Frontal cortex (tissue), 3 donors: ENCODE measurements at regions not wholly inside any gene's neighbourhood (a gene's known extent, or its start where the extent isn't known, plus 50 kb on each side); places are given as distances from the start of the nearest gene placed in this dataset.
"Not testable (repeated sequence)": the region's sequence is repeated elsewhere in the genome, so short reads cannot be mapped to it uniquely, and the experiment has no call there.

Source experiments
- DNase-seq, 2 donors: peaks; one replicate each; pipeline ENCODE4 v3.0.0; 2012; ENCODE audit warnings: low spot score in 2 of 2
- FAIRE-seq: peaks from 2 replicates; lab custom pipeline; 2012; peaks lifted over from hg19 to GRCh38; lab: Jason Lieb, UNC
- donor health status: control.
- donor health status: control.
- donor health status: control.

GRCh38 chrX:150201841-150202240 lies 161.3 kb upstream of the MAMLD1 start:
- FAIRE-seq (no peak), DNase-seq (no peak)

DNA sequence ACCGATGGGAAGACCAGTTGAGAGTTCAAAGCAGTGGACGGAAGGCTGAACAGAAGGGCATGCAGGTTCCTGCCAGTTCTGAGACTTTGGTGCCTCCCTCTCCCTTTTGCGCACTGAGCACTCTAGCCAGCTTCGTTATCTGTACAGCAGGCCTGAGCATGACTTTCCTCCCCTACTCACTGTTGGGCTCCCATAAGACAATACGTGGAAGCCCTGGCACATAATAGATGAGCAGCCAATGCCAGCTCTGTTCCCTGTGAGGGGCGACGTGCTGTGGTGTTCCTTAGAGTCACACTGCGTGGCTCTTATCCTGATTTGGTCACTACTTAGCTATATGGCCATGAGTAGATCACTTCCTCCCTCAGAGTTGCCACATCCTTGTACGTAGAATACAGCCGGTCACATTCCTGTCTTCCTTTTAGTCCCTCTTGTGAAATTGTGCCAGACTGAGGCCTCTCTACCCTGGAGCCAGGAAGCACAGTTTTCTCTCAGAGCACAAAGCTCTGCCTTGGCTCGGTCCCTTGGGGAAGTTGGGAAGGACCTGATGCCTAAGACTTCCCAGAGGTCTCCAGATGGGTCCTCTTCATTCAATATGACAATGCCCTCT lies 160.4 kb upstream of the MAMLD1 start:
- DNase-seq: no peak
- no peak for FAIRE-seq

DNA sequence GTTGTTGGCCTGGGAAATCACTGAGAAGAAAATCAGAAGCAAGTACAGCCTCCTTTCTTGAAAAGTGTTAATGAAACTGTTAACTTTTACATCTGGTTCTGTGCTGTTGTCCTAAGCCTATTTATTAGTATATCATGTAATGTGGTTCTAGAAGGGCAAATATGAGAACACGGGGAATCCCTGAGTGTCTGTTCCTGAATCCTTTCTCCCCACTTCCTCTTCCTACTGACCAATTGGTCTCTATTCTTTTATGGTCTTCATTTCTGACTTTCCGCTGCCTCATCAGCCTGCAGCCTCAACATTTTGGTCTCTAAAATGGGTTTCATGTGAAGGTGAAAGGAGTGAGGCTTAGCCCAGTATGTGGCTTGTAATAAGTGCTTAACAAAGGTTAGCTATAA lies 159.9 kb upstream of the MAMLD1 start:
- FAIRE-seq (no peak), DNase-seq (no peak)

- FAIRE-seq (no peak), DNase-seq (no peak)
Measured at GRCh38 chrX:150205011-150205410, 158.1 kb upstream of the MAMLD1 start.

- FAIRE-seq (no peak), DNase-seq (no peak)
Measured at GRCh38 chrX:150207733-150208132, 155.4 kb upstream of the MAMLD1 start.

- DNase-seq (no peak), FAIRE-seq (no peak)
Measured at GRCh38 chrX:150211988-150212387, 151.1 kb upstream of the MAMLD1 start.

- FAIRE-seq (no peak), DNase-seq (no peak)
Measured at GRCh38 chrX:150212672-150213480, 150.2 kb upstream of the MAMLD1 start.

DNA sequence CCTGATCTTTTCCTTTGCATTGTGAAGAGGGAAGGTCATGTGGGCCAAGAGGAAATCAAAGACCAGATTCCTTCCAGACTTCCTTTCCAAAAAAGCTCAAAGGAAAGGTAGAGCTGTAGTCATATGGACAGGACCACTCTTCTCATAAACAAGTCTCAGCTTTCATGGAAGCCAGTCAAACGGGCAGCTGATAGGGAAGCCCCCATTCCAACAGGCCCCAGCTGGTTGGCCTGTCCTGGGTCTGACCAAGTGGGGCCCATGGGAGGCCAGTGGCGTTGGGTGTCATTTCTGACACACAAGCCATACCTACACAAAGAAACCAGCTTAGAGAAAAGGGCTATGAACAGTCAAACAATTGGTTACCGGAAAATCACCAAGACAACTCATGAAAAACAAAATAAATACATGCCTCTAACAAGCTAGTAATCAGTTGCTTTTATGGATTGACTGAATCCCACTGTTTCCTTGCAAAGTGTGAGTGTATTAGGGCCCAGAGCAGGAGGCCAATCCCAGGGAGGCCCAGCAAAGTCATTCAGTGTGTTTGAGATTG lies 149.6 kb upstream of the MAMLD1 start:
- FAIRE-seq (no peak), DNase-seq (no peak)

DNA sequence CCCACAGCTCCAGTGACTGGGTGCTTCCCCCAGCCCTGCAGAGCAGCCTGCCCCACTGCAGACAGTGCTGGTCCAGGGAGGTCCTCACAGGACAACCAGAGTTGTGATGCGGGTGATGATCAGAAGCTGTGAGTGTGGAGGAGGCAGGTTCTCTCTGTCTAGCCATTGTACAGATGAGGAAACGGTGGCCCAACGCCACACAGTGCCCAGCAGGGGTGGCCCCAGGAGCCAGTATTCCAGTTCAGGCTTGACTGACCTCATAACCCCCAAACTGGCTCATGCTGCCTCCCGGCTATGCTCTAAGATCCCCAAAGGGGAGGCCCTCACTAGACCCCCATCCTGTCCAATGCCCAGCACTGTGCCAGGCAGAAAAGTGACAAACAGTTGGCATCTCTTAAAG lies 147.1 kb upstream of the MAMLD1 start:
- FAIRE-seq, DNase-seq: not testable (repeated sequence)

DNA sequence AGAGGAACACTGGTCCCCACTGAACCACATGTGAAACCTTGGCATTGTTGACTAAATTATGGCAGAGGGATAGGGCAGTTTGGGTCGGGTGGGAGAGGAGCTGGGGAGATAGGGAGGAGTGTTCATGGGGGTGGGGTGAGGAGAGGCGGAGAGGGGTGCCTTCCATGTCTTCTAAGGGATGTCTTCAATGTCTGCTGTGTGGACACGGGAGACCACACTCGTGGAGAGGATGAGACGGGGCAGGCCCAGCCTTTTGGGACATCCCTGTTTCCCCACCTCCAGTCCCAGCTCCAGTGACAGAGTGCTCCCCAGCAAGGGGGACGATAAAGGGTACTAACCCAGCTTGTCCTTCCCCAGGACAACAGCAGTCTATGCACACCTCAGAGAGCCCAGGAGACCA lies 146.4 kb upstream of the MAMLD1 start:
- DNase-seq (no peak), FAIRE-seq (no peak)

GRCh38 chrX:150217609-150218008 lies 145.5 kb upstream of the MAMLD1 start:
- no peak for FAIRE-seq
- DNase-seq: no peak

- DNase-seq: no peak
- no peak for FAIRE-seq
Measured at GRCh38 chrX:150219374-150220185, 143.5 kb upstream of the MAMLD1 start.

- DNase-seq (no peak), FAIRE-seq (no peak)
Measured at GRCh38 chrX:150223176-150224015, 139.7 kb upstream of the MAMLD1 start.

DNA sequence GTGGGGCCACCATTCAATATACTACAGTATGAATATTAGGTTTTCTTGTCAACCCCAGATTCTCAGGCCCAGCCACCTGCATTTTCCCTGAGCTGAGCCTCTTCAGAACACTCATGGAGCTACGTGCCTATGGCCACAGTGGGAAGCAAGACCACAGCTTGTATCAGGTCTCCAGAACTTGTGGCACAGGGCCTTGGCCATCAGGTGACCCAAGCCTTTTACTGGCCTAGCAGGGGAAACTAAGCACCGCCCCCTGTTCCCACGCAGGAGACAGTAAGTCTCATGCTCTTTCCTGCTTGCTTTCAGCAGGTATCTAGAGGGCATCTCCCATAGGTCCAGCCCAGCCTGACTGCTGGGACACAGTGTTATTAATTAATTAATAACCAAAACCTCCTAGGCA lies 138.4 kb upstream of the MAMLD1 start:
- FAIRE-seq (no peak), DNase-seq (no peak)

- FAIRE-seq: no peak
Measured at GRCh38 chrX:150225266-150225665, 137.9 kb upstream of the MAMLD1 start.

DNA sequence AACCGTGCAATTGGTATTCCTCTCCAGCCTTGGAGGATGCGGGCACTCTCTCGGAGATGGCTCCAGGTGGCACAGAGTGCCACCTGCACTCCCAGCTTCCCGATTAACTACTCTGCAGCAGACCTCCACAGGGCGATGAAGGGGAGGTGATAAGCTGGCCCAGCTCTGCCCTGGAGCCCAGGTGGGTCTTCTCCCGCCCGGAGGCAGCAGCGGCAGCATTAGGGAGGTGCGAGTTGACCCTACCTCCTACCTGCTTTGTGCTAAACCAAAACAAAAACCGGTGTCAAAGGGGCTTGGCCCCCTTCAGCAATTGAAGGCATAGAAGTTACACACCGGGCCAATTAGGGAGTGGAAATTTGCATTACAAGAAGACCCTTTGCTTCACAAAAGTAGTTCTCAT lies 137.4 kb upstream of the MAMLD1 start:
- DNase-seq: no peak
- no peak for FAIRE-seq

More at GRCh38 chrX:150225266-150225665, 137.9 kb upstream of the MAMLD1 start:
- DNase-seq: no peak

DNA sequence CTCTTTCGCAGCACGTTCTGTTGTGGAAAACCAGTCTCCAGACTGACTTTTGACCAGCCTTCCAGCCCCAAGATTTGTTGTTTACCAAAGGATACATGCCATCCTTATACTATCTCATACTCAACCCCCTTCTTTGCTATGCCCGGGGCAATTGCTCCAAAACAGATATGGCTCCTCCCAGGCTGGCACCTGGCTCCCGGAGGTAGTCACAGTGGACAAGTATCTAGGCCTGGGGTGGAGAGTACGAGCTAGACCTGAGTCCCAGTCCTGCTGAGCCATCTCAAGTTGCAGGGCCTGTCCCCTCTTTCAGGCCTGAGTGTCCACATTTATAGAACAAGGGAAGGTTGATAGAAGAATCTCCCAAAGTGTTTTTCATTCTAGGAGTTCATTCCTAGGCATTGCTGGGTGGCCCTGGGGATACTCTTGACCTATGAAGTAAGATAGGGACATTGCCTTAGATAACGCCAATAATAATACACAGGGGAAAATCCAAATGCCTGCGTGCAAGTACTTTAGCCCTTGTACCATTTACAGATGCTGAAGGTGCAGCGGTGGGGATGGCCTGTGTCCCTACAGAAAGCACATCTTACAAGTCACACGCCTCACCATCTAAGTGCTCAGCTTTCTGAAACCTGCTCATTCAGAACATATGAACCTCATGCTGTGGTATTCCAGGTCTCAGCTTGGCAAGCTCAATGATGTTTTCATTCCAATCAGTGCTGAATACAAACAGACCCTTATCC lies 136.7 kb upstream of the MAMLD1 start:
- FAIRE-seq: no peak
- no peak for DNase-seq

DNA sequence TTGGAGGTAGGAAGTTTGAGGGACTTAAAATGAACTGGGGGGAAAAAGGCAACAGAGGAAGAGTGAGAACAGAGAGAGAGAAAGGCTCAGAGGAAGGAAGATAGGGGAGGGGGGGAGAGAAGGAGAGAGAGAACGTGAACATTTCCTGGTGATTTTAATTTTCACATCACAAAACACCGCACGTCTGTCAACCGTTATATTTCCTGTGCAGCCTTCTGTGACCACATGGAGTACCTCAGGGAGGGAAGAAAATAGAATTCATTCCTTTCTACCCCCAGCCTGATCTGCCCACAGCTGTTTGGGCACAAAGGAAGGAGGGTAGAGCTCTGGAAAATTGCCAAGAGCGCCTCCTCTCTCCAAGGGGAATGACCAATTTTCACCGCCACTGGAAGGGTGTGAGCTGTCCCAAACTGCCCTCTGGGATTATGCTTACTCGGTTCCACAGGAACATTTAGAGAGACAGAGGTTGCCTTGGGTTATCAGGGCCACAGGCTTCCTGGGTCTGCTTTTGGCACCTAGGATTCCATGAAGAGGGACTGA lies 135.7 kb upstream of the MAMLD1 start:
- no peak for DNase-seq
- no peak for FAIRE-seq
